ENCODE measurements at regions not wholly inside any gene's neighbourhood (a gene's known extent, or its start where the extent isn't known, plus 50 kb on each side); places are given as distances from the start of the nearest gene placed in this dataset.

DNA sequence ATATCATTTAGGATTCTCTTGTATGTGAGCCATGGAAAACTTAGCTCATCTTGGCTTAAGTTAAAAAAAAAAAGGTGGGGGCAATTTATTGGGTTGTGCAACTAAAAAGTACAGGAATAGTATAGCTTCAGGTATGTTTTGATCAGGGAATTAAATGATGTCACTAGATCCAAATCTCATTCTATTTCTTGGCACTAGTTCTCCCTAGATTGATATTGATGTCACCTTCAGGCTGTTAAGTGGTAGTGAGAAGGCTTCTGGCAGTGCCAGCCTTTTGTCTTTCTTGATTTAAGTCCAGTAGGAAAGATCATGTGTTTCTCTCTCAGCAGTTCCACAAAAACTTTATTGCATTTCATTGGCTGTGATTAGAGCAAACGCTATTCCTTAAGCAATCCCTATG lies 65.0 kb upstream of the ZBED5 start:
- ChIA-PET CTCF (interaction anchor here (1.2 to 2.4 kb wide), 3 partner anchors 9 to 105 kb away, joined by 3 to 7 read pairs (median 6); no protein-coding TSS in a partner anchor), POLR2A (interaction anchor here (0.6 kb wide), 1 partner anchor 73 kb away, joined by 3 read pairs; no protein-coding TSS in a partner anchor)
- no peak for TF ChIP-seq CTCF (IDR thresholded peaks at IDR 0.05; ENCODE audit: insufficient read depth, low read length, missing control alignments)
- no peak overlapping the region for H3K4me3 ChIP-seq (ENCODE audit: low read depth, low read length)
- no peak for DNase-seq (ENCODE audit: low read depth, low spot score)

DNA sequence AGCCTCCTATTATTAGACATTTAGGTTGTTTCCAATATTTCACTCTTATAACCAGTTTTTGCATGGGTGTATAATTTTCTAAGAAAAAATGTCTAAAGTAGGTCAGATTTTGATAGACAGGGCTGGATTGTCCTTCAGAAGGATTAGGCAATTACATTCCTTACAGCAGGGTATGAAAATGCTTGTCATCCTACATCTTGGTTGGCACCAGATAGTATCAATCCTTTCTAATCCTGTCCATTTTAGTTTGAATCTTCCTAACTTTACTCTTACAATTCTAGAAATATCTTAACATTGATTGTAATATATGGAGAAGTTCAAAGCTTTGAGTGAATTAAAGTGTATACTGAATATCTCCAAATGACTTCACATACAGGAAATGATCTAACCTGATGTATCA lies 63.0 kb upstream of the ZBED5 start:
- no peak overlapping the region for H3K4me3 ChIP-seq (ENCODE audit: low read depth, low read length)
- no peak for DNase-seq (ENCODE audit: low read depth, low spot score)
- CTCF ChIA-PET = interaction anchor here (1.2 to 1.9 kb wide), 3 partner anchors 10 to 107 kb away, joined by 3 to 5 read pairs (median 4); no protein-coding TSS in a partner anchor
- POLR2A ChIA-PET = interaction anchor here (1.2 kb wide), 1 partner anchor 112 kb away, joined by 3 read pairs; the partner anchor contains the start of gene EIF4G2
- TF ChIP-seq CTCF (IDR thresholded peaks at IDR 0.05; ENCODE audit: insufficient read depth, low read length, missing control alignments) = no peak

- no peak for TF ChIP-seq CTCF (IDR thresholded peaks at IDR 0.05; ENCODE audit: insufficient read depth, low read length, missing control alignments)
- POLR2A ChIA-PET = interaction anchor here (1.2 kb wide), 1 partner anchor 111 kb away, joined by 3 read pairs; the partner anchor contains the start of gene EIF4G2
- DNase-seq (ENCODE audit: low read depth, low spot score) = no peak
- CTCF ChIA-PET = interaction anchor here (1.1 to 1.9 kb wide), 4 partner anchors 10 to 867 kb away, joined by 4 to 5 read pairs (median 4); no protein-coding TSS in a partner anchor
- no peak overlapping the region for H3K4me3 ChIP-seq (ENCODE audit: low read depth, low read length)
These were observed 62.4 kb upstream of the ZBED5 start for GRCh38 chr11:10920205-10920604.

DNA sequence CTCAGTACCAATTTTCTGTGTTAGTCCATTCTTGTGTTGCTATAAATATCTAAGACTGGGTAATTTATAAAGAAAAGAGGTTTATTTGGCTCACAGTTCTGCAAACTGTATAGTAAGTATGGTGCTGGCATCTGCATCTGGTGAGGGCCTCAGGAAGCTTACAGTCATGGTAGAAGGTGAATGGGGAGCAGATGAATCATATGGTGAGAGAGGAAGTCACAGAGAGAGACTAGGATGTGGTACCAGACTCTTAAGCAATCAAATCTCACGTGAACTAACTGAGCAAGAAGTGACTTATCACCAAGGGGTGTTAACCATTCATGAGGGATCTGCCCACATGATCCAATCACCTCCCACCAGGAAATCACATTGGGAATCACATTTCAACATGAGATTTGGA lies 60.8 kb upstream of the ZBED5 start:
- POLR2A ChIA-PET = no interaction called here
- no peak for DNase-seq (ENCODE audit: low read depth, low spot score)
- no peak for TF ChIP-seq CTCF (IDR thresholded peaks at IDR 0.05; ENCODE audit: insufficient read depth, low read length, missing control alignments)
- H3K4me3 ChIP-seq (ENCODE audit: low read depth, low read length) = no peak overlapping the region
- CTCF ChIA-PET = interaction anchor here (1.9 kb wide), 1 partner anchor 12 kb away, joined by 6 read pairs; no protein-coding TSS in a partner anchor

- DNase-seq (ENCODE audit: low read depth, low spot score) = no peak
- ChIA-PET CTCF (interaction anchor here (0.8 to 1.9 kb wide), 4 partner anchors 11 to 869 kb away, joined by 3 to 6 read pairs (median 4); no protein-coding TSS in a partner anchor), POLR2A (interaction anchor here (1.6 kb wide), 1 partner anchor 12 kb away, joined by 3 read pairs; no protein-coding TSS in a partner anchor)
- TF ChIP-seq CTCF (IDR thresholded peaks at IDR 0.05; ENCODE audit: insufficient read depth, low read length, missing control alignments) = no peak
- H3K4me3 ChIP-seq (ENCODE audit: low read depth, low read length) = no peak overlapping the region
These were observed 60.4 kb upstream of the ZBED5 start for GRCh38 chr11:10918275-10918674.

DNA sequence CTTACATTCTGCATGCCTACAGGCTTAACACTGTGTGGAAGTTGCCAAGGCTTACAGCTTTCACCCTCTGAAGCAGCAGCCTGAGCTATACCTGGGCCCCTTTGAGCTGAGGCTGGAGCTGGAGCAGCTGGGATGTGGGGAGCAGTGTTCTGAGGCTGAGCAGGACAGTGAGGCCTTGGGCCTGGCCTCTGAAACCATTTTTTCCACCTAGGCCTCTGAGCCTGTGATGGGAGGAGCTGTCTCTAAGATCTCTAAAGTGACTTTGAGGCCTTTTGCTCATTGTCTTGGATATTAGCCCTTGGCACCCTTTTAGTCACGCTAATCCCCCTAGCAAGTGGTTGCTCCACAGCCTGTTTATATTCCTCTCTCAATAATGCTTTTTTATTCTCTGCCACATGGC lies 59.9 kb upstream of the ZBED5 start:
- no peak for DNase-seq (ENCODE audit: low read depth, low spot score)
- ChIA-PET POLR2A (interaction anchor here (1.6 kb wide), 1 partner anchor 11 kb away, joined by 3 read pairs; no protein-coding TSS in a partner anchor), CTCF (interaction anchor here (0.8 to 1.9 kb wide), 5 partner anchors 11 to 870 kb away, joined by 3 to 6 read pairs (median 4); no protein-coding TSS in a partner anchor)
- TF ChIP-seq CTCF (IDR thresholded peaks at IDR 0.05; ENCODE audit: insufficient read depth, low read length, missing control alignments) = no peak
- H3K4me3 ChIP-seq (ENCODE audit: low read depth, low read length) = no peak overlapping the region
